ENCODE measurements at regions not wholly inside any gene's neighbourhood (a gene's known extent, or its start where the extent isn't known, plus 50 kb on each side); places are given as distances from the start of the nearest gene placed in this dataset.

GRCh38 chr5:98635656-98636055, 137.8 kb upstream of the RGMB start:
- no peaks in the 10 kb centered on the region for H3K27me3 Mint-ChIP-seq
- H3K36me3 Mint-ChIP-seq (ENCODE audit: insufficient read depth) = no peaks in the 10 kb centered on the region
- ATAC-seq (replicated peaks) = no peak
- H3K4me1 Mint-ChIP-seq (ENCODE audit: low read depth in 2 of 2) = no peaks in the 10 kb centered on the region
- H3K9me3 Mint-ChIP-seq = no peaks in the 10 kb centered on the region
- no peak overlapping the region for H3K4me3 Mint-ChIP-seq
- no peak overlapping the region for H3K27ac Mint-ChIP-seq
- DNase-seq = no peak

- H3K4me1 Mint-ChIP-seq (ENCODE audit: low read depth in 2 of 2) = no peaks in the 10 kb centered on the region
Measured at GRCh38 chr5:98637116-98637515, 136.3 kb upstream of the RGMB start.

GRCh38 chr5:98637557-98637956, 135.9 kb upstream of the RGMB start:
- Mint-ChIP-seq H3K36me3 (ENCODE audit: insufficient read depth) (no peaks in the 10 kb centered on the region), H3K27ac (no peak overlapping the region), H3K9me3 (no peaks in the 10 kb centered on the region), H3K27me3 (no peaks in the 10 kb centered on the region), H3K4me1 (ENCODE audit: low read depth in 2 of 2) (no peaks in the 10 kb centered on the region), H3K4me3 (no peak overlapping the region)
- DNase-seq (no peak), ATAC-seq (replicated peaks) (no peak)

More at GRCh38 chr5:98637116-98637515, 136.3 kb upstream of the RGMB start:
- no peak overlapping the region for H3K4me3 Mint-ChIP-seq
- ATAC-seq (replicated peaks) = no peak
- H3K27ac Mint-ChIP-seq = no peak overlapping the region
- no peaks in the 10 kb centered on the region for H3K9me3 Mint-ChIP-seq
- no peak for DNase-seq
- no peaks in the 10 kb centered on the region for H3K27me3 Mint-ChIP-seq
- H3K36me3 Mint-ChIP-seq (ENCODE audit: insufficient read depth) = no peaks in the 10 kb centered on the region

- peaks cover 0 to 2% of the 10 kb centered on the region in 2 donors for H3K9me3 Mint-ChIP-seq
- H3K36me3 Mint-ChIP-seq (ENCODE audit: insufficient read depth) = no peaks in the 10 kb centered on the region
- no peak overlapping the region for H3K4me3 Mint-ChIP-seq
- ATAC-seq (replicated peaks) (no peak), DNase-seq (no peak)
- no peaks in the 10 kb centered on the region for H3K27me3 Mint-ChIP-seq
- no peak overlapping the region for H3K27ac Mint-ChIP-seq
- H3K4me1 Mint-ChIP-seq (ENCODE audit: low read depth in 2 of 2) = no peaks in the 10 kb centered on the region
Measured at GRCh38 chr5:98638111-98638510, 135.4 kb upstream of the RGMB start.

- no peak for ATAC-seq (replicated peaks)
- no peak for DNase-seq
- H3K27me3 Mint-ChIP-seq = no peaks in the 10 kb centered on the region
- no peak overlapping the region for H3K27ac Mint-ChIP-seq
- no peaks in the 10 kb centered on the region for H3K36me3 Mint-ChIP-seq (ENCODE audit: insufficient read depth)
- no peaks in the 10 kb centered on the region for H3K4me1 Mint-ChIP-seq (ENCODE audit: low read depth in 2 of 2)
- H3K4me3 Mint-ChIP-seq = no peak overlapping the region
- peaks cover 0 to 2% of the 10 kb centered on the region in 2 donors for H3K9me3 Mint-ChIP-seq
Measured at GRCh38 chr5:98638701-98639100, 134.8 kb upstream of the RGMB start.

GRCh38 chr5:98639274-98639673, 134.2 kb upstream of the RGMB start:
- ATAC-seq (replicated peaks) (no peak), DNase-seq (no peak)
- Mint-ChIP-seq H3K36me3 (ENCODE audit: insufficient read depth) (no peaks in the 10 kb centered on the region), H3K9me3 (peaks cover 0 to 2% of the 10 kb centered on the region in 2 donors), H3K27me3 (no peaks in the 10 kb centered on the region), H3K27ac (no peak overlapping the region), H3K4me3 (no peak overlapping the region), H3K4me1 (ENCODE audit: low read depth in 2 of 2) (no peaks in the 10 kb centered on the region)

- ATAC-seq (replicated peaks) (no peak), DNase-seq (no peak)
- Mint-ChIP-seq H3K36me3 (ENCODE audit: insufficient read depth) (no peaks in the 10 kb centered on the region), H3K27ac (no peak overlapping the region), H3K27me3 (no peaks in the 10 kb centered on the region), H3K9me3 (peaks cover 0 to 2% of the 10 kb centered on the region in 2 donors), H3K4me3 (no peak overlapping the region), H3K4me1 (ENCODE audit: low read depth in 2 of 2) (no peaks in the 10 kb centered on the region)
Measured at GRCh38 chr5:98641671-98642070, 131.8 kb upstream of the RGMB start.

GRCh38 chr5:98643569-98643968, 129.9 kb upstream of the RGMB start:
- Mint-ChIP-seq H3K36me3 (ENCODE audit: insufficient read depth) (no peaks in the 10 kb centered on the region), H3K27ac (no peak overlapping the region), H3K9me3 (peaks cover 0 to 2% of the 10 kb centered on the region in 2 donors), H3K4me1 (ENCODE audit: low read depth in 2 of 2) (no peaks in the 10 kb centered on the region), H3K4me3 (no peak overlapping the region), H3K27me3 (no peaks in the 10 kb centered on the region)
- no peak for ATAC-seq (replicated peaks)
- no peak for DNase-seq

- ATAC-seq (replicated peaks) = no peak
- Mint-ChIP-seq H3K4me3 (no peak overlapping the region), H3K4me1 (ENCODE audit: low read depth in 2 of 2) (no peaks in the 10 kb centered on the region), H3K27ac (no peak overlapping the region), H3K9me3 (peaks cover 3 to 7% of the 10 kb centered on the region in 2 donors), H3K27me3 (no peaks in the 10 kb centered on the region), H3K36me3 (ENCODE audit: insufficient read depth) (no peaks in the 10 kb centered on the region)
- no peak for DNase-seq
Measured at GRCh38 chr5:98651715-98652114, 121.7 kb upstream of the RGMB start.

- Mint-ChIP-seq H3K4me3 (no peak overlapping the region), H3K9me3 (peaks cover under 1 to 4% of the 10 kb centered on the region in 2 donors), H3K4me1 (ENCODE audit: low read depth in 2 of 2) (no peaks in the 10 kb centered on the region), H3K36me3 (ENCODE audit: insufficient read depth) (no peaks in the 10 kb centered on the region), H3K27ac (no peak overlapping the region), H3K27me3 (no peaks in the 10 kb centered on the region)
- ATAC-seq (replicated peaks) (no peak), DNase-seq (no peak)
Measured at GRCh38 chr5:98656125-98656795, 117.2 kb upstream of the RGMB start.

- no peaks in the 10 kb centered on the region for H3K4me1 Mint-ChIP-seq (ENCODE audit: low read depth in 2 of 2)
- no peak for ATAC-seq (replicated peaks)
- no peaks in the 10 kb centered on the region for H3K36me3 Mint-ChIP-seq (ENCODE audit: insufficient read depth)
- no peak overlapping the region for H3K4me3 Mint-ChIP-seq
- no peaks in the 10 kb centered on the region for H3K27me3 Mint-ChIP-seq
- no peak for DNase-seq
- H3K9me3 Mint-ChIP-seq = no peaks in the 10 kb centered on the region
- no peak overlapping the region for H3K27ac Mint-ChIP-seq
Measured at GRCh38 chr5:98656796-98657195, 116.7 kb upstream of the RGMB start.

GRCh38 chr5:98657559-98657958, 115.9 kb upstream of the RGMB start:
- no peaks in the 10 kb centered on the region for H3K27me3 Mint-ChIP-seq

GRCh38 chr5:98663521-98663920, 109.9 kb upstream of the RGMB start:
- H3K36me3 Mint-ChIP-seq (ENCODE audit: insufficient read depth) = peaks cover 3% of the 10 kb centered on the region
- ATAC-seq (replicated peaks) (no peak), DNase-seq (no peak)
- H3K4me3 Mint-ChIP-seq = no peak overlapping the region
- no peaks in the 10 kb centered on the region for H3K4me1 Mint-ChIP-seq (ENCODE audit: low read depth in 2 of 2)
- H3K27ac Mint-ChIP-seq = no peak overlapping the region
- peaks cover 0 to 10% of the 10 kb centered on the region in 2 donors for H3K27me3 Mint-ChIP-seq
- peaks cover 5 to 12% of the 10 kb centered on the region in 2 donors for H3K9me3 Mint-ChIP-seq

More at GRCh38 chr5:98657559-98657958, 115.9 kb upstream of the RGMB start:
- Mint-ChIP-seq H3K27ac (no peak overlapping the region), H3K4me1 (ENCODE audit: low read depth in 2 of 2) (no peaks in the 10 kb centered on the region), H3K36me3 (ENCODE audit: insufficient read depth) (no peaks in the 10 kb centered on the region), H3K9me3 (no peaks in the 10 kb centered on the region), H3K4me3 (no peak overlapping the region)
- DNase-seq (no peak), ATAC-seq (replicated peaks) (no peak)

GRCh38 chr5:98664736-98665135, 108.7 kb upstream of the RGMB start:
- peaks cover 0 to 10% of the 10 kb centered on the region in 2 donors for H3K27me3 Mint-ChIP-seq
- ATAC-seq (replicated peaks) = no peak
- no peak overlapping the region for H3K4me3 Mint-ChIP-seq
- no peaks in the 10 kb centered on the region for H3K4me1 Mint-ChIP-seq (ENCODE audit: low read depth in 2 of 2)
- H3K36me3 Mint-ChIP-seq (ENCODE audit: insufficient read depth) = peaks cover 3% of the 10 kb centered on the region
- peaks cover 8 to 12% of the 10 kb centered on the region in 2 donors for H3K9me3 Mint-ChIP-seq
- H3K27ac Mint-ChIP-seq = no peak overlapping the region
- no peak for DNase-seq

Data from effector memory CD8-positive, alpha-beta T cell (primary cell).